ENCODE measurements at regions not wholly inside any gene's neighbourhood (a gene's known extent, or its start where the extent isn't known, plus 50 kb on each side); places are given as distances from the start of the nearest gene placed in this dataset.

GRCh38 chr22:44442186-44442815 lies 55.7 kb downstream of the RTL6 start:
- no peaks in the 10 kb centered on the region for H3K9me3 ChIP-seq (ENCODE audit: severe bottlenecking)
- DNase-seq (ENCODE audit: low spot score) (no peak), ATAC-seq (ENCODE audit: low read depth) (no peak)
- no peaks in the 10 kb centered on the region for H3K27me3 ChIP-seq (ENCODE audit: insufficient read depth, poor library complexity, severe bottlenecking)
- no peaks in the 10 kb centered on the region for H3K4me1 ChIP-seq (ENCODE audit: insufficient read depth, poor library complexity, severe bottlenecking)
- no peaks in the 10 kb centered on the region for H3K36me3 ChIP-seq (ENCODE audit: low read depth)
- no peak overlapping the region for H3K27ac ChIP-seq (ENCODE audit: poor library complexity, severe bottlenecking)
- no peak for TF ChIP-seq CTCF (IDR thresholded peaks at IDR 0.05; ENCODE audit: poor library complexity, severe bottlenecking)
- H3K4me3 ChIP-seq (ENCODE audit: severe bottlenecking): no peak overlapping the region

GRCh38 chr22:44441401-44442185 lies 56.4 kb downstream of the RTL6 start:
- ATAC-seq (ENCODE audit: low read depth) (no peak), DNase-seq (ENCODE audit: low spot score) (no peak)
- Histone ChIP-seq H3K36me3 (ENCODE audit: low read depth) (no peaks in the 10 kb centered on the region), H3K27ac (ENCODE audit: poor library complexity, severe bottlenecking) (no peak overlapping the region), H3K4me3 (ENCODE audit: severe bottlenecking) (no peak overlapping the region), H3K9me3 (ENCODE audit: severe bottlenecking) (no peaks in the 10 kb centered on the region), H3K4me1 (ENCODE audit: insufficient read depth, poor library complexity, severe bottlenecking) (no peaks in the 10 kb centered on the region), H3K27me3 (ENCODE audit: insufficient read depth, poor library complexity, severe bottlenecking) (no peaks in the 10 kb centered on the region)
- no peak for TF ChIP-seq CTCF (IDR thresholded peaks at IDR 0.05; ENCODE audit: poor library complexity, severe bottlenecking)

DNA sequence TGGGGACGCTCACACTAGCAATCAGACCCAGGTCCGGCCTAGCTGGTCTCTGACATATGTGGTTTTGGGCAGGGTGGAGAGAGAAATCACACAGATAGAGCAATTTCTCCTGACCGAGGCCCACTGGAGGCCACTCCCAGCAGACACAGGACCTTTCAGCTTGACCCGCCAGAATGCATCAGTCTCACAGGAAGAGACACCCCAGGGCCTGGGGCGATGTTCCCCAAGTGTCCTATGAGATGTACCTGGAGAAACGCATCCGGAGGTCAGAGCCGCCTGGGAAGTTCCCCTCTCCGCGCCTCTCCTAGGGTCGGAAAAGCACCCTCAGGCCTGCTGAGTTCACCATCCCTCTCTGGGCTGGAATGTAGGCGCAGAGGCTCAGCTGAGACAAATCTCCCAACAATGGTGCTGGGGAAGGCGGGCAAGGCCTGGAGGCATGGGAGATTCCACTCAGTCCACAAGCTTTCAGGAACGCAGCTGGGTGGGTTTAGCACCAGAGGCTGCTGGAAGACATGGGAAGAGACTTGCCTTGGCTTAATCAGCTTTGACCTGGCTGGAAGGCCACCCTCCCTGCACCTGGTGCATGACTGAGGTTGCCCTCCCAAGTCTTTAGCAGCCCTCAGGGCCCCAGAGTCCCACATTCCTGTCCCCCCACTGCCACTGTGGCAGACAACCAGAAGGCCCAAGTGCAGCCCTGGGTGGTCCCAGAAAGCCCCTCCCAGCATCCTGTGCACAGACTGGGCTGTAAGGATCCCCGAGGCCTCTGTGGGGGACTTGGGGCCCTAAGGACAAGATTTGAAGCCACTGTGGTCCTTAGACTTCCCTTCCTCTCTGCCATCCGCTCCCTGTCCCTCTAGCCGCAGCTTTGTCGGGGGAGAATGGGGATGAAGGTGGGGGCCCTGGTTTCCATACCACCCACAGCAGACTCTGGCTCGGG lies 57.5 kb downstream of the RTL6 start:
- TF ChIP-seq CTCF (IDR thresholded peaks at IDR 0.05; ENCODE audit: poor library complexity, severe bottlenecking): no peak
- H3K4me1 ChIP-seq (ENCODE audit: insufficient read depth, poor library complexity, severe bottlenecking): no peaks in the 10 kb centered on the region
- no peaks in the 10 kb centered on the region for H3K9me3 ChIP-seq (ENCODE audit: severe bottlenecking)
- H3K27ac ChIP-seq (ENCODE audit: poor library complexity, severe bottlenecking): no peak overlapping the region
- no peak for DNase-seq (ENCODE audit: low spot score)
- no peak overlapping the region for H3K4me3 ChIP-seq (ENCODE audit: severe bottlenecking)
- ATAC-seq (ENCODE audit: low read depth): no peak
- no peaks in the 10 kb centered on the region for H3K27me3 ChIP-seq (ENCODE audit: insufficient read depth, poor library complexity, severe bottlenecking)
- no peaks in the 10 kb centered on the region for H3K36me3 ChIP-seq (ENCODE audit: low read depth)

DNA sequence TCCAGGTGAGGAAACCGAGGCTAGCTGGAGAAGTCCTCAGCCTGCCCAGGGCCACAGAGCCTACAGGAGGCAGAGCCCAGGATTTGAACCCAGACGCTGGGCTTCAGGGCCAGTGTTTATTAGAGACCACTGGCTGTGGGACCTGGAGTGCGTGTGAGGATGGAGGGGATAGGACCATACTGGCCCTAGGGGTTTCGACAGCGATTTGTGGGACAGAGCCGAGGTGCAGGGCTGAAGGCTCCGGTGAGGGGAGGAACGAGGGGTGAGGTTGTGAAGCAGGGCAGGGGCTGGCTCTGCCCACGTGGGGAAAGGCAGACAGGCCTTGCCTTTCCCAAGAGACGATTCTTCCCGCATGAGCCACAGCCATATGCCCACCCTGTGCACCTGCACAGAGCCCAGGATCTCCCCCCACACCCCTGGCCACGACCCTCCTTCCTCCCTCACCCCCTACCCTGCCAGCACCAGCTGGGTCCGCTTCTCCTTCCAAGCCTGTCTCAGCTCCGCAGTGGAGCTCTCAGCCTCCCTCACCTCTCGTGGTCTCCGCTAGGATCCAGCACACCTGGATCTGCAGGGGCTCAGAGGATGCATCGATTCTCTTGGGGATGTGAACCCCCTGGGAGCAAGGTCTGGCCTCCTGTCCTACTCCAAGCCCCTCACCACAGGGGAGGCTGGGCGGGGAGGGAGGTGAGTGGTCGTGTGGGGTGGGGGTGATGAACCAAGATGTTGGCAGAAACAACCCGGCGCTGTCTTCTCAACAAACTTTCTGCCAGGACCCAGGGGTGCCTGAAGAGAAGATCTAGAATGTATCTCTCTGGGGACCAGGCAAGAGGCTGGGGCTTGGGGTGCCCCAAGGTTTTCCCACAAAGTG lies 58.4 kb downstream of the RTL6 start:
- no peaks in the 10 kb centered on the region for H3K36me3 ChIP-seq (ENCODE audit: low read depth)
- no peaks in the 10 kb centered on the region for H3K27me3 ChIP-seq (ENCODE audit: insufficient read depth, poor library complexity, severe bottlenecking)
- no peak overlapping the region for H3K4me3 ChIP-seq (ENCODE audit: severe bottlenecking)
- H3K9me3 ChIP-seq (ENCODE audit: severe bottlenecking): no peaks in the 10 kb centered on the region
- H3K4me1 ChIP-seq (ENCODE audit: insufficient read depth, poor library complexity, severe bottlenecking): no peaks in the 10 kb centered on the region
- no peak for TF ChIP-seq CTCF (IDR thresholded peaks at IDR 0.05; ENCODE audit: poor library complexity, severe bottlenecking)
- DNase-seq (ENCODE audit: low spot score): no peak
- ATAC-seq (ENCODE audit: low read depth): no peak
- no peak overlapping the region for H3K27ac ChIP-seq (ENCODE audit: poor library complexity, severe bottlenecking)

Data from RWPE2 (cell line).